HCT116 (cell line): ENCODE measurements at regions not wholly inside any gene's neighbourhood (a gene's known extent, or its start where the extent isn't known, plus 50 kb on each side); places are given as distances from the start of the nearest gene placed in this dataset.
"Not testable (repeated sequence)": the region's sequence is repeated elsewhere in the genome, so short reads cannot be mapped to it uniquely, and the experiment has no call there.

Experiments used
- ATAC-seq: fragments of 200-7000 bp; cut with Tn5 transposase; 2 replicates; pipeline ENCODE4 v1.9.1; 2020; ENCODE audit warnings: mild to moderate bottlenecking, moderate library complexity
- BruUV-seq: library from RNA; stranded (reverse); fragments of 400-500 nt; replicated peaks from 2 replicates; lab custom pipeline; 2021; lab: Mats Ljungman, UMichigan
- CTCF ChIA-PET: fragments of 300-600 bp; sonication (Branson Sonifier 250); formaldehyde crosslinking; loops from one replicate; lab custom pipeline; 2021; ENCODE audit warnings: antibody characterized with exemption; lab: Charles Lee
- POLR2A ChIA-PET: fragments of 300-600, 350-600 bp; sonication (Branson Sonifier 250); formaldehyde crosslinking; loops from one replicate; lab custom pipeline; 2021; ENCODE audit warnings: antibody characterized with exemption; lab: Charles Lee
- RAD21 ChIA-PET, 2 experiments: fragments of 300-600 bp; sonication (Branson Sonifier 250); formaldehyde crosslinking; loops; one replicate each; lab custom pipeline; 2023; ENCODE audit warnings: low total read pairs in 2 of 2; ENCODE audit not compliant: uncharacterized antibody in 2 of 2, unreplicated experiment in 2 of 2, low non-redundant PET in 1 of 2; lab: Charles Lee
- DNase-seq: peaks from one replicate; pipeline ENCODE4 v3.0.0-alpha.2; 2010; ENCODE audit warnings: low read depth, low spot score
- H2AFZ ChIP-seq: fragments of 200-600 bp; shearing (Covaris generic), sonication (generic); 2 replicates; pipeline ENCODE4 v1.6.1; 2017; ENCODE audit warnings: low read depth, mixed run types, mixed read lengths, antibody characterized with exemption, low read length; ENCODE audit not compliant: poor library complexity, severe bottlenecking
- H3K27ac ChIP-seq: 2 replicates; pipeline ENCODE4 v1.5.1; 2012; ENCODE audit warnings: low read depth, low read length
- H3K27me3 ChIP-seq: fragments of 200-600 bp; sonication (generic); 2 replicates; pipeline ENCODE4 v1.6.1; 2016; ENCODE audit warnings: mixed run types, low read length, mixed read lengths; ENCODE audit not compliant: insufficient read depth
- H3K36me3 ChIP-seq, 2 experiments: fragments of 200-500 bp in 1 of 2; fragments of 200-600 bp in 1 of 2; sonication (Bioruptor generic) in 1 of 2; sonication (generic) in 1 of 2; 2 replicates each; pipeline versions ENCODE4 v1.5.1 to v1.6.1; 2014 to 2016; ENCODE audit warnings: low read length in 2 of 2, inconsistent platforms in 1 of 2, mixed read lengths in 1 of 2, mixed run types in 1 of 2; ENCODE audit not compliant: insufficient read depth in 2 of 2, control insufficient read depth in 1 of 2
- H3K4me1 ChIP-seq, 2 experiments: fragments of 200-600 bp in 1 of 2; sonication (generic) in 1 of 2; 2 replicates each; pipeline versions ENCODE4 v1.5.1 to v1.6.1; 2012 to 2017; ENCODE audit warnings: low read length in 2 of 2, inconsistent platforms in 1 of 2, mild to moderate bottlenecking in 1 of 2, mixed read lengths in 1 of 2, mixed run types in 1 of 2, moderate library complexity in 1 of 2; ENCODE audit not compliant: insufficient read depth in 2 of 2, control insufficient read depth in 1 of 2
- H3K4me2 ChIP-seq: fragments of 200-600 bp; sonication (generic); 2 replicates; pipeline ENCODE4 v1.6.1; 2017; ENCODE audit warnings: mixed run types, low read length, mixed read lengths
- H3K4me3 ChIP-seq, 2 experiments: fragments of 200-600 bp in 1 of 2; sonication (generic) in 1 of 2; replicated peaks in 1 of 2; 2 replicates each; pipeline ENCODE4 v1.5.1; 2011 to 2016; ENCODE audit warnings: low read length in 2 of 2, control low read depth in 1 of 2, low read depth in 1 of 2, mild to moderate bottlenecking in 1 of 2, mixed read lengths in 1 of 2, mixed run types in 1 of 2
- H3K79me2 ChIP-seq: fragments of 200-600 bp; sonication (generic); 2 replicates; pipeline ENCODE4 v1.6.1; 2017; ENCODE audit warnings: mild to moderate bottlenecking, mixed run types, low read length, moderate library complexity, mixed read lengths; ENCODE audit not compliant: insufficient read depth
- H3K9ac ChIP-seq: fragments of 200-600 bp; sonication (generic); 2 replicates; pipeline ENCODE4 v1.6.1; 2016; ENCODE audit warnings: low read length, mixed read lengths
- H3K9me2 ChIP-seq: fragments of 200-600 bp; sonication (generic), shearing (Covaris generic); 2 replicates; pipeline ENCODE4 v1.6.1; 2017; ENCODE audit warnings: mixed run types, mild to moderate bottlenecking, moderate library complexity; ENCODE audit not compliant: insufficient read depth
- H3K9me3 ChIP-seq, 2 experiments: fragments of 200-500 bp in 1 of 2; fragments of 200-600 bp in 1 of 2; sonication (Bioruptor generic) in 1 of 2; sonication (generic) in 1 of 2; 2 replicates each; pipeline ENCODE4 v1.6.1; 2014 to 2017; ENCODE audit warnings: low read length in 2 of 2, mixed read lengths in 2 of 2, inconsistent platforms in 1 of 2, low read depth in 1 of 2, mild to moderate bottlenecking in 1 of 2, mixed run types in 1 of 2, moderate library complexity in 1 of 2; ENCODE audit not compliant: control insufficient read depth in 1 of 2, insufficient read depth in 1 of 2
- H4K20me1 ChIP-seq: fragments of 200-600 bp; sonication (generic), shearing (Covaris generic); 2 replicates; pipeline ENCODE4 v1.6.1; 2017; ENCODE audit warnings: mixed run types, mild to moderate bottlenecking, moderate library complexity; ENCODE audit not compliant: insufficient read depth
- intact Hi-C: fragments of 100-400 bp; cut with micrococcal nuclease; formaldehyde crosslinking; loops from 2 replicates; pipeline ENCODE4 v1.10.0; 2022

GRCh38 chr10:46761471-46761870 is 149.8 kb upstream of the PTPN20 start:
- POLR2A ChIA-PET, H3K9me3 ChIP-seq, intact Hi-C loops, DNase-seq, H3K27ac ChIP-seq, CTCF ChIA-PET, H3K9me2 ChIP-seq, BruUV-seq, H4K20me1 ChIP-seq, H2AFZ ChIP-seq, H3K9ac ChIP-seq, H3K36me3 ChIP-seq, H3K79me2 ChIP-seq, RAD21 ChIA-PET, H3K4me3 ChIP-seq, H3K27me3 ChIP-seq, H3K4me1 ChIP-seq, ATAC-seq, H3K4me2 ChIP-seq: not testable (repeated sequence)

DNA sequence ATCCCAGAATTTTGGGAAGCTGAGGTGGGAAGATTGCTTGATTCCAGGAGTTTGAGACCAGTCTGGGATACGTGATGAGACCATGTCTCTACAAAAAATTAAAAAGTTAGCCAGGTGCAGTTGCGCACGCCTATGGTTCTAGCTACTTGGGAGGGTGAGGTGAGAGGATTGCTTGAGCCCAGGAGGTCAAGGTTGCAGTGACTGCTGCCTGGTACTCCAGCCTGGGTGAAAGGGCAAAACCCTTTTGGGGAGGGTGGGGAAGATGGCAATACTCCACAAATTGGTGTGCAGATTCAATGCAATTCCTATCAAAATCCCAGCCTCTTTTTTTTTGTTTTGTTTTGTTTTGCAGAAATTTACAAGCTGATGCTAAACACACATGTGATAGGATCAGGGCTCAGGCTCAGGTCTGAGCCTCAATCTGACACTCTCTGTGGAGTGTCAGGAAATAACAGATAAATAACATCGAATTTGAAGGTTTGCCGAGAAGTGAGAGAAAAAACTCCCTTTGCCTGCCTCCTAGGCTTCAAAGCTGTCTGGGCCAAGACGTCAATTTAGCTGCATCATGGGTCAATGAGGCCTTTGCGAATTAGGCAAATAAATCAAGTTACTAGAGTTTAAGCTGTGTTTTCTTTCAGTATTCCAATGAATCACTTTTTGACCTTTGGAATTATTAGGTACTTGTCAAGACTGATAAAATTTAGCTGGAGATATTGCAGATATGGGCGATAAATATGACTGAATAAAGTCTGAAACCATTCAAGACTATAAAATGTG is 142.5 kb upstream of the PTPN20 start:
- H3K79me2 ChIP-seq, H3K4me3 ChIP-seq, DNase-seq, H3K9ac ChIP-seq, H3K27me3 ChIP-seq, H3K9me2 ChIP-seq, H3K27ac ChIP-seq, H2AFZ ChIP-seq, RAD21 ChIA-PET, H4K20me1 ChIP-seq, POLR2A ChIA-PET, H3K36me3 ChIP-seq, H3K4me2 ChIP-seq, CTCF ChIA-PET, ATAC-seq, H3K4me1 ChIP-seq, BruUV-seq, intact Hi-C loops, H3K9me3 ChIP-seq: not testable (repeated sequence)

DNA sequence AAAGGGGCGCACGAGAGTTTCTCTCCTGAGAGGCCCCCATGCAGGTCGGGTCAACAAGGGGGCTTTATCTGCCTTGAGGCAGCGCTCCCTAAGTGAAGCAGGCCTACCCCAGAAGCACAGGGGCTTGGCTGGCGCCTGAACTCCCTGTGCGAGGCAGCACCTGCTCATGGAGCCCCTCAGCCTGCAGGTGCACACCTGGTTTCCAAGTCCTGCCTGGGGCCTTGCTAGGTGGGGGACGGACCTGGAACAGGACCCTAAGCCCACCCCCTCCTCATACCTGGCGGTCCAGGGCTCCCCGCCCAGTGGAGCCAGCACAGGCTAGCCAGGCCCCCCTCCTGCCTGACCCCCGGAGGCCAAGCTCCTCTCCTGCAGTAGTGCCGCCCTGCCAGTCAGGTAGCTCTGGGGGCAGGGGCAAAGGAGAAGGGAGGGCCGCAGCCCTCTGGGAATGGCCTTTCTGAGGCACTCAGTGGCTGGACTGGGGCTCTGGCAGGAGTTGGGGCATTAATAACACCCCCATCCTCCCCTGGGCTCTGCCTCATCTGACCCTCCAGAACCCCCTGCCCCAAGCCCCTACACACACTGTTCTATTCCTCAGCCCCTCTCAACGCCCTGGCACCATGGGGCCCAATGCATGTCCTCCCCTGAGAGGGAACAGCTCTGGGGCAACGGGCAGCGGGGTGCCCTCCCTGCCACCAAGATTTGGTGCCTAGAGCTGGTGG is 137.9 kb upstream of the PTPN20 start:
- H3K4me1 ChIP-seq, H3K27ac ChIP-seq, POLR2A ChIA-PET, H3K79me2 ChIP-seq, BruUV-seq, H4K20me1 ChIP-seq, H3K27me3 ChIP-seq, H2AFZ ChIP-seq, DNase-seq, RAD21 ChIA-PET, H3K4me2 ChIP-seq, CTCF ChIA-PET, H3K36me3 ChIP-seq, H3K4me3 ChIP-seq, H3K9me3 ChIP-seq, H3K9ac ChIP-seq, intact Hi-C loops, H3K9me2 ChIP-seq: not testable (repeated sequence)
- ATAC-seq = peak; percentile 11; the same call in 1 of the 2 replicates

- ATAC-seq, intact Hi-C loops: not testable (repeated sequence)
Observed at GRCh38 chr10:46773897-46774236, 137.4 kb upstream of the PTPN20 start.

More at GRCh38 chr10:46773897-46774236, 137.4 kb upstream of the PTPN20 start:
- BruUV-seq, H3K4me1 ChIP-seq, H3K9ac ChIP-seq, H3K36me3 ChIP-seq, H4K20me1 ChIP-seq, H2AFZ ChIP-seq, H3K4me2 ChIP-seq, POLR2A ChIA-PET, H3K79me2 ChIP-seq, H3K27me3 ChIP-seq, H3K27ac ChIP-seq, H3K4me3 ChIP-seq, RAD21 ChIA-PET, H3K9me3 ChIP-seq, DNase-seq, CTCF ChIA-PET, H3K9me2 ChIP-seq: not testable (repeated sequence)
